ENCODE measurements at regions not wholly inside any gene's neighbourhood (a gene's known extent, or its start where the extent isn't known, plus 50 kb on each side); places are given as distances from the start of the nearest gene placed in this dataset.

GRCh38 chr9:134240361-134240760 lies 76.0 kb upstream of the RNU6ATAC start:
- no peak for DNase-seq (ENCODE audit: low spot score in 2 of 2, unreplicated experiment in 2 of 2)
- H3K4me3 Mint-ChIP-seq = no peak overlapping the region
- peaks cover 7% of the 10 kb centered on the region for H3K4me1 Mint-ChIP-seq
- peaks cover 38% of the 10 kb centered on the region for H3K27me3 Mint-ChIP-seq (ENCODE audit: low read depth)
- TF ChIP-seq, protein P1, sequence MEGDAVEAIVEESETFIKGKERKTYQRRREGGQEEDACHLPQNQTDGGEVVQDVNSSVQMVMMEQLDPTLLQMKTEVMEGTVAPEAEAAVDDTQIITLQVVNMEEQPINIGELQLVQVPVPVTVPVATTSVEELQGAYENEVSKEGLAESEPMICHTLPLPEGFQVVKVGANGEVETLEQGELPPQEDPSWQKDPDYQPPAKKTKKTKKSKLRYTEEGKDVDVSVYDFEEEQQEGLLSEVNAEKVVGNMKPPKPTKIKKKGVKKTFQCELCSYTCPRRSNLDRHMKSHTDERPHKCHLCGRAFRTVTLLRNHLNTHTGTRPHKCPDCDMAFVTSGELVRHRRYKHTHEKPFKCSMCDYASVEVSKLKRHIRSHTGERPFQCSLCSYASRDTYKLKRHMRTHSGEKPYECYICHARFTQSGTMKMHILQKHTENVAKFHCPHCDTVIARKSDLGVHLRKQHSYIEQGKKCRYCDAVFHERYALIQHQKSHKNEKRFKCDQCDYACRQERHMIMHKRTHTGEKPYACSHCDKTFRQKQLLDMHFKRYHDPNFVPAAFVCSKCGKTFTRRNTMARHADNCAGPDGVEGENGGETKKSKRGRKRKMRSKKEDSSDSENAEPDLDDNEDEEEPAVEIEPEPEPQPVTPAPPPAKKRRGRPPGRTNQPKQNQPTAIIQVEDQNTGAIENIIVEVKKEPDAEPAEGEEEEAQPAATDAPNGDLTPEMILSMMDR (IDR thresholded peaks at IDR 0.05; ENCODE audit: unreplicated experiment) = no peak
- H3K27ac Mint-ChIP-seq = no peak overlapping the region
- H3K9me3 Mint-ChIP-seq = no peaks in the 10 kb centered on the region
- no peaks in the 10 kb centered on the region for H3K36me3 Mint-ChIP-seq

DNA sequence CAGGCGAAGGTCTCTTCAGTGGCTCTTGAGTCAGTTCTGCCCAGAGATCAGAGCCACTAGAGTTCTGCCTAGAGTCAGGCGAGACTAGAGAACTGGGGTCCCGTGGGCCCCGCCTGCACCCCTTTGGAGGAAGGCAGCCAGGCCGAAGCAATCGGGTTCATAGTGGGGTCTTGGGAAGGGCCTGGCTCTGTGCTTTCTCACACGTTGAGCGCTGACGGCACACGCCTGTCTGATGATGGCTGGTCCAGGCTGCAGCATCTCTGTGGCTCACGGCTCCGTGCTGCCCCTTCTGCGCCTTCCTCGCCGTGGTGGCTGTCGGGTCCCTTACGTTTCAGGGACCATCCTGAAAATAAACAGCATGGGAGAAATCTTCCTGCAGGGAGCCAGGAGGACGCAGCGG lies 78.3 kb upstream of the RNU6ATAC start:
- H3K4me1 Mint-ChIP-seq = peaks cover 7% of the 10 kb centered on the region
- H3K27ac Mint-ChIP-seq = no peak overlapping the region
- peaks cover 41% of the 10 kb centered on the region for H3K27me3 Mint-ChIP-seq (ENCODE audit: low read depth)
- TF ChIP-seq, protein P1 (IDR thresholded peaks at IDR 0.05; ENCODE audit: unreplicated experiment) = no peak
- no peak for DNase-seq (ENCODE audit: low spot score in 2 of 2, unreplicated experiment in 2 of 2)
- no peak overlapping the region for H3K4me3 Mint-ChIP-seq
- peaks cover 2% of the 10 kb centered on the region for H3K36me3 Mint-ChIP-seq
- H3K9me3 Mint-ChIP-seq = peaks cover 8% of the 10 kb centered on the region

GRCh38 chr9:134243778-134244467 lies 79.6 kb upstream of the RNU6ATAC start:
- Mint-ChIP-seq H3K4me3 (no peak overlapping the region), H3K9me3 (peaks cover 14% of the 10 kb centered on the region), H3K4me1 (peaks cover 7% of the 10 kb centered on the region), H3K36me3 (peaks cover 4% of the 10 kb centered on the region), H3K27me3 (ENCODE audit: low read depth) (peaks cover 41% of the 10 kb centered on the region), H3K27ac (no peak overlapping the region)
- no peak for DNase-seq (ENCODE audit: low spot score in 2 of 2, unreplicated experiment in 2 of 2)
- TF ChIP-seq, protein P1 (IDR thresholded peaks at IDR 0.05; ENCODE audit: unreplicated experiment) = no peak

GRCh38 chr9:134245179-134245578 lies 80.8 kb upstream of the RNU6ATAC start:
- Mint-ChIP-seq H3K36me3 (peaks cover 4% of the 10 kb centered on the region), H3K4me3 (no peak overlapping the region), H3K9me3 (peaks cover 18% of the 10 kb centered on the region), H3K27ac (no peak overlapping the region), H3K4me1 (peaks cover 4% of the 10 kb centered on the region), H3K27me3 (ENCODE audit: low read depth) (peaks cover 38% of the 10 kb centered on the region)
- no peak for DNase-seq (ENCODE audit: low spot score in 2 of 2, unreplicated experiment in 2 of 2)
- TF ChIP-seq, protein P1 (IDR thresholded peaks at IDR 0.05; ENCODE audit: unreplicated experiment) = no peak

GRCh38 chr9:134247918-134248631 lies 78.2 kb upstream of the RXRA start:
- Mint-ChIP-seq H3K4me1 (no peaks in the 10 kb centered on the region), H3K4me3 (no peak overlapping the region), H3K9me3 (peaks cover 18% of the 10 kb centered on the region), H3K27ac (no peak overlapping the region), H3K27me3 (ENCODE audit: low read depth) (peaks cover 22% of the 10 kb centered on the region), H3K36me3 (peaks cover 4% of the 10 kb centered on the region)
- DNase-seq (ENCODE audit: low spot score in 2 of 2, unreplicated experiment in 2 of 2) = no peak
- TF ChIP-seq, protein P1 (IDR thresholded peaks at IDR 0.05; ENCODE audit: unreplicated experiment) = no peak

Data from mesothelial cell of epicardium (in vitro differentiated cells).